HEK293 (cell line): ENCODE measurements at regions not wholly inside any gene's neighbourhood (a gene's known extent, or its start where the extent isn't known, plus 50 kb on each side); places are given as distances from the start of the nearest gene placed in this dataset.

Source experiments
- CTCF ChIA-PET: fragments of 350-600 bp; formaldehyde crosslinking; extraction: SDS; loops from one replicate; lab custom pipeline; 2021; ENCODE audit warnings: antibody characterized with exemption; lab: Yijun Ruan, JAX
- POLR2A ChIA-PET: fragments of 300-600 bp; formaldehyde crosslinking; extraction: SDS; loops from one replicate; lab custom pipeline; 2020; ENCODE audit warnings: antibody characterized with exemption, inconsistent platforms; lab: Yijun Ruan, JAX
- H3K27ac ChIP-seq: fragments of 200-500 bp; sonication (Bioruptor generic); 2 replicates; pipeline ENCODE4 v1.5.1; 2014; ENCODE audit warnings: low read depth, low read length, control low read depth, inconsistent platforms; ENCODE audit errors: extremely low read depth
- H3K36me3 ChIP-seq, 2 experiments: fragments of 200-500 bp in 1 of 2; sonication (Bioruptor generic) in 1 of 2; 1 replicate in 1 of 2; 2 replicates in 1 of 2; pipeline ENCODE4 v1.5.1; 2014 to 2017; ENCODE audit warnings: inconsistent platforms in 2 of 2, low read length in 2 of 2; ENCODE audit not compliant: control insufficient read depth in 2 of 2, insufficient read depth in 1 of 2
- H3K4me1 ChIP-seq: fragments of 200-500 bp; sonication (Bioruptor generic); 2 replicates; pipeline ENCODE4 v1.5.1; 2014; ENCODE audit warnings: mild to moderate bottlenecking, low read length, inconsistent platforms; ENCODE audit not compliant: control insufficient read depth, insufficient read depth
- H3K4me3 ChIP-seq: 2 replicates; pipeline ENCODE4 v1.5.1; 2011; ENCODE audit warnings: low read depth, mild to moderate bottlenecking, control low read depth, low read length, moderate library complexity
- H3K9me3 ChIP-seq: fragments of 200-500 bp; sonication (Bioruptor generic); 2 replicates; pipeline ENCODE4 v1.5.1; 2014; ENCODE audit warnings: low read depth, low read length, inconsistent platforms; ENCODE audit not compliant: control insufficient read depth, insufficient read depth
- BCL6B ChIP-seq: fragments of 450-650 bp; formaldehyde crosslinking; IDR thresholded peaks from 2 replicates; pipeline ENCODE4 v1.5.1; 2017; ENCODE audit warnings: missing biosample characterization, missing genetic modification characterization
- GFI1B ChIP-seq: fragments of 450-650 bp; formaldehyde crosslinking; IDR thresholded peaks from 2 replicates; pipeline ENCODE4 v1.5.1; 2016; ENCODE audit warnings: missing biosample characterization, missing genetic modification characterization
- KLF8 ChIP-seq: fragments of 450-650 bp; formaldehyde crosslinking; IDR thresholded peaks from 2 replicates; pipeline ENCODE4 v1.5.1; 2016; ENCODE audit warnings: missing biosample characterization, missing genetic modification characterization
- MEIS1 ChIP-seq: sonication (generic); formaldehyde crosslinking; IDR thresholded peaks from 2 replicates; pipeline ENCODE4 v1.8.1; 2022; ENCODE audit warnings: missing genetic modification reagents, mild to moderate bottlenecking, borderline replicate concordance
- WT1 ChIP-seq: fragments of 450-650 bp; formaldehyde crosslinking; IDR thresholded peaks from 2 replicates; pipeline ENCODE4 v1.5.1; 2016; ENCODE audit warnings: missing biosample characterization, missing genetic modification characterization
- YY1 ChIP-seq: fragments of 450-650 bp; formaldehyde crosslinking; IDR thresholded peaks from 2 replicates; pipeline ENCODE4 v1.5.1; 2018; ENCODE audit warnings: missing biosample characterization, missing genetic modification characterization
- ZBTB17 ChIP-seq: fragments of 450-650 bp; formaldehyde crosslinking; IDR thresholded peaks from 2 replicates; pipeline ENCODE4 v1.5.1; 2016; ENCODE audit warnings: missing biosample characterization, missing genetic modification characterization
- ZBTB20 ChIP-seq: fragments of 450-650 bp; formaldehyde crosslinking; IDR thresholded peaks from 2 replicates; pipeline ENCODE4 v1.5.1; 2016; ENCODE audit warnings: missing biosample characterization, missing genetic modification characterization
- ZBTB48 ChIP-seq: fragments of 450-650 bp; formaldehyde crosslinking; IDR thresholded peaks from 2 replicates; pipeline ENCODE4 v1.5.1; 2016; ENCODE audit warnings: missing biosample characterization, missing genetic modification characterization
- ZBTB6 ChIP-seq: fragments of 450-650 bp; formaldehyde crosslinking; IDR thresholded peaks from 2 replicates; pipeline ENCODE4 v1.5.1; 2017; ENCODE audit warnings: missing biosample characterization, missing genetic modification characterization
- ZFP41 ChIP-seq: fragments of 450-650 bp; formaldehyde crosslinking; IDR thresholded peaks from 2 replicates; pipeline ENCODE4 v1.5.1; 2016; ENCODE audit warnings: missing biosample characterization, missing genetic modification characterization, borderline replicate concordance
- ZNF184 ChIP-seq: fragments of 450-650 bp; IDR thresholded peaks from 2 replicates; pipeline ENCODE4 v1.5.1; 2018; ENCODE audit warnings: missing biosample characterization, mild to moderate bottlenecking, missing genetic modification characterization
- ZNF2 ChIP-seq: fragments of 450-650 bp; formaldehyde crosslinking; IDR thresholded peaks from 2 replicates; pipeline ENCODE4 v1.5.1; 2016; ENCODE audit warnings: missing biosample characterization, missing genetic modification characterization
- ZNF24 ChIP-seq: fragments of 450-650 bp; formaldehyde crosslinking; IDR thresholded peaks from 2 replicates; pipeline ENCODE4 v1.5.1; 2016; ENCODE audit warnings: missing biosample characterization, missing genetic modification characterization
- ZNF248 ChIP-seq: fragments of 450-650 bp; formaldehyde crosslinking; IDR thresholded peaks from 2 replicates; pipeline ENCODE4 v1.5.1; 2017; ENCODE audit warnings: missing biosample characterization, missing genetic modification characterization
- ZNF266 ChIP-seq: fragments of 450-650 bp; formaldehyde crosslinking; IDR thresholded peaks from 2 replicates; pipeline ENCODE4 v1.5.1; 2016; ENCODE audit warnings: missing biosample characterization, missing genetic modification characterization, low read depth
- ZNF37A ChIP-seq: fragments of 450-650 bp; IDR thresholded peaks from 2 replicates; pipeline ENCODE4 v1.5.1; 2018; ENCODE audit warnings: missing biosample characterization, missing genetic modification characterization
- ZNF398 ChIP-seq: fragments of 450-650 bp; formaldehyde crosslinking; IDR thresholded peaks from 2 replicates; pipeline ENCODE4 v1.5.1; 2017; ENCODE audit warnings: missing biosample characterization, missing genetic modification characterization
- ZNF416 ChIP-seq: fragments of 450-650 bp; formaldehyde crosslinking; IDR thresholded peaks from 2 replicates; pipeline ENCODE4 v1.5.1; 2016; ENCODE audit warnings: missing biosample characterization, missing genetic modification characterization
- ZNF560 ChIP-seq: fragments of 450-650 bp; formaldehyde crosslinking; IDR thresholded peaks from 2 replicates; pipeline ENCODE4 v1.5.1; 2017; ENCODE audit warnings: missing biosample characterization, missing genetic modification characterization, borderline replicate concordance
- ZNF658 ChIP-seq: fragments of 450-650 bp; formaldehyde crosslinking; IDR thresholded peaks from 2 replicates; pipeline ENCODE4; 2016; ENCODE audit warnings: missing biosample characterization, missing genetic modification characterization
- ZNF664 ChIP-seq: fragments of 450-650 bp; formaldehyde crosslinking; IDR thresholded peaks from 2 replicates; pipeline ENCODE4 v1.5.1; 2016; ENCODE audit warnings: missing biosample characterization, missing genetic modification characterization
- ZSCAN23 ChIP-seq: fragments of 450-650 bp; formaldehyde crosslinking; IDR thresholded peaks from 2 replicates; pipeline ENCODE4 v1.5.1; 2016; ENCODE audit warnings: missing biosample characterization, missing genetic modification characterization

- TF ChIP-seq ZNF2 (tag by site-specific recombination) (no peak), ZNF664 (tag by site-specific recombination) (no peak), ZNF658 (tag by site-specific recombination) (no peak), ZNF560 (tag by site-specific recombination) (no peak), BCL6B (tag by site-specific recombination) (no peak), ZNF398 (tag by site-specific recombination) (no peak), ZBTB48 (no peak), ZNF24 (tag by site-specific recombination) (no peak), ZBTB20 (tag by site-specific recombination) (no peak), ZNF416 (tag by site-specific recombination) (no peak), YY1 (no peak), GFI1B (tag by site-specific recombination) (no peak), ZNF37A (no peak)
Measured at GRCh38 chr18:61236356-61237057, 96.7 kb upstream of the CDH20 start (continued).

GRCh38 chr18:61237529-61237928 lies 95.7 kb upstream of the CDH20 start:
- no peaks in the 10 kb centered on the region for H3K4me1 ChIP-seq
- no peaks in the 10 kb centered on the region for H3K36me3 ChIP-seq
- ChIA-PET POLR2A (no interaction called here), CTCF (no interaction called here)
- no peak overlapping the region for H3K27ac ChIP-seq
- no peaks in the 10 kb centered on the region; the same call in 1 of the 2 replicates for H3K9me3 ChIP-seq
- no peak overlapping the region for H3K4me3 ChIP-seq
- no peak for TF ChIP-seq ZFP41 (tag by site-specific recombination)
- TF ChIP-seq, all 188 proteins: peak for 0

- Histone ChIP-seq H3K4me1 (no peaks in the 10 kb centered on the region), H3K27ac (no peak overlapping the region), H3K36me3 (no peaks in the 10 kb centered on the region), H3K9me3 (no peaks in the 10 kb centered on the region; the same call in 1 of the 2 replicates), H3K4me3 (no peak overlapping the region)
- CTCF ChIA-PET: no interaction called here
- POLR2A ChIA-PET: no interaction called here
- TF ChIP-seq ZNF248 (tag by site-specific recombination): no peak
- no peak for TF ChIP-seq ZBTB17 (tag by site-specific recombination)
- TF ChIP-seq, all 188 proteins: peak for 0
Measured at GRCh38 chr18:61239051-61239450, 94.2 kb upstream of the CDH20 start.

GRCh38 chr18:61241260-61241853 lies 91.9 kb upstream of the CDH20 start:
- Histone ChIP-seq H3K9me3 (no peaks in the 10 kb centered on the region; the same call in 1 of the 2 replicates), H3K27ac (no peak overlapping the region), H3K4me3 (no peak overlapping the region), H3K36me3 (no peaks in the 10 kb centered on the region), H3K4me1 (no peaks in the 10 kb centered on the region)
- TF ChIP-seq ZBTB6 (tag by site-specific recombination): no peak
- TF ChIP-seq MEIS1: no peak
- no peak for TF ChIP-seq WT1 (tag by site-specific recombination)
- TF ChIP-seq GFI1B (tag by site-specific recombination): no peak
- no peak for TF ChIP-seq KLF8 (tag by site-specific recombination)
- no peak for TF ChIP-seq ZNF184 (tag by site-specific recombination)
- no peak for TF ChIP-seq ZSCAN23 (tag by site-specific recombination)
- no peak for TF ChIP-seq ZNF266 (tag by site-specific recombination)
- no peak for TF ChIP-seq ZNF248 (tag by site-specific recombination)
- POLR2A ChIA-PET: no interaction called here
- CTCF ChIA-PET: interaction anchor here (1.1 kb wide), 1 partner anchor 9 kb away, joined by 3 read pairs; no protein-coding TSS in a partner anchor
